PFSK-1 (cell line): ENCODE measurements at regions not wholly inside any gene's neighbourhood (a gene's known extent, or its start where the extent isn't known, plus 50 kb on each side); places are given as distances from the start of the nearest gene placed in this dataset.

ENCODE experiments used
- FOXP2 ChIP-seq: optimal IDR thresholded peaks from 2 replicates; pipeline ENCODE3; 2011; ENCODE audit warnings: borderline replicate concordance, control low read depth, inconsistent platforms; ENCODE audit not compliant: insufficient read depth; ENCODE audit errors: extremely low read length, extremely low read depth
- POLR2AphosphoS5 ChIP-seq: IDR thresholded peaks from 2 replicates; pipeline ENCODE4 v1.6.1; 2012; ENCODE audit warnings: low read depth, mild to moderate bottlenecking, control low read depth, low read length, moderate library complexity
- REST ChIP-seq, 2 experiments: IDR thresholded peaks; 2 replicates each; pipeline versions ENCODE4 v1.6.1 to v1.8.0; 2011 to 2012; ENCODE audit warnings: low read depth in 2 of 2, low read length in 2 of 2, control low read depth in 1 of 2, inconsistent platforms in 1 of 2, mild to moderate bottlenecking in 1 of 2, moderate library complexity in 1 of 2; ENCODE audit not compliant: insufficient read depth in 1 of 2
- SIN3A ChIP-seq: IDR thresholded peaks from 2 replicates; pipeline ENCODE4 v1.6.1; 2012; ENCODE audit warnings: mild to moderate bottlenecking, low read length, moderate library complexity, borderline replicate concordance; ENCODE audit not compliant: insufficient read depth
- TAF1 ChIP-seq: IDR thresholded peaks from 2 replicates; pipeline ENCODE4 v1.6.1; 2012; ENCODE audit warnings: low read length, control low read depth, borderline replicate concordance; ENCODE audit not compliant: insufficient read depth

GRCh38 chr14:26810631-26811030, 212.8 kb upstream of the NOVA1 start:
- TF ChIP-seq POLR2AphosphoS5 (no peak), TAF1 (no peak), SIN3A (no peak), REST (IDR thresholded peaks at IDR 0.05; ENCODE audit: insufficient read depth in 1 of 2, low read depth in 2 of 2, low read length in 2 of 2) (no peak), FOXP2 (no peak)
